DMS 273 (cell line): ENCODE measurements at regions not wholly inside any gene's neighbourhood (a gene's known extent, or its start where the extent isn't known, plus 50 kb on each side); places are given as distances from the start of the nearest gene placed in this dataset.

Source experiments
- DNase-seq: peaks from one replicate; lab custom pipeline; 2025; ENCODE audit not compliant: unreplicated experiment; lab: John Stamatoyannopoulos, UW

DNA sequence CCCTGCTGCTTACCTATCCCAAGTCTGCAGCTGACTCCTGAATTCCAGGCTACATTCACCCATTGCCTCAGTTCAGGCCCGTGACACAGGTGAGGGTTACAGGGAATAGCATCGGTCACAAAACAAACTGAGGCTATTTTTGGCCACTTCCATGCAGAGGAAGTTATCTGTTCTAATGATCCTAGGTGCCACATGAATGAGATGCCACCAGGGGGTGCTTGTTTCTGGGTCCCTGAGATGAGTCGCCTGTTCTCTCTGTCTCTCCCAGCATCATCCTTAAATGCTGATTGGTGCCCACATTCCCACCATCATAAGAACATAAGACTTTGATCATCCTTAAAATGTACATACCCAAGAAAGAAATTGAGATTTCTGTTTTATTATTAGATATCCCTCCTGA, 119.0 kb upstream of the CELF4 start:
- peak; percentile 17 for DNase-seq

DNA sequence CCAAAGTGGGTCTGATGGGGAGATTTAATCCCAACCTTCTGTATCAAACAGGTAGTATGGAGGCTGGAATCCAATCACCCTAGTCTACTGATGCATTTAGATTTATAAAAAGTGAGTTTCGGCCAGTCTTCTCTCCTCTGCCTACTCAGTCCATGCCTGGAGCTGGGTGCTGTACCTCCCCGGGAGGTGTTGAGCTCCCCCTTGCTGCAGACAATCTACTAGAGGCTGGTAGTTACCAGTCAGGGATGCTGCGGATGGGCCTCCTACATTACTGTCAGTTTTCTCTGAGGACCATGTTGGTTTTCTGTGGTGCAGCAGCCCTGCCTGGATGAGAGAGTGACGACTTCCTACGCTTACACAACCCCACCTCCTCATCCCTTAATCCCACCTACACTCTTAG, 118.6 kb upstream of the CELF4 start:
- no peak for DNase-seq

DNA sequence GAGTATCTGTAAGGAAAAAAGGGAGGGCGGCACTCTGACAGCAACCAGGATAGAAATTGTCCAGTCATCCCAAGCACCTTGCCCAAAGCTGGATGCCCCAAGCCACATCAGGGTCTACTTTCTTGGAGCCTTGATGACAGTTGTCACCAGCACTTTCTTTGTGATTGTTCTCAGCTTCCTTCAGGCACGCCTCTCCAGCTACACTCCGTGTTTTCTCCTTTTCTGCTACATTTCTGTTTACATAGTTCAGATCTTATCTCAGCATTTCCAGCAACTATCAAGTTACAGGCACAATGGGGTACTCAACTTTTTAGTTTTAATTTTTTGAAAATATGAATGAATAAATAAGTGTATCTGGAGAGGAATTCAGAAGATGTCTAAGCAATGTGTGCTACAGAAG, 115.3 kb upstream of the CELF4 start:
- DNase-seq = no peak

DNA sequence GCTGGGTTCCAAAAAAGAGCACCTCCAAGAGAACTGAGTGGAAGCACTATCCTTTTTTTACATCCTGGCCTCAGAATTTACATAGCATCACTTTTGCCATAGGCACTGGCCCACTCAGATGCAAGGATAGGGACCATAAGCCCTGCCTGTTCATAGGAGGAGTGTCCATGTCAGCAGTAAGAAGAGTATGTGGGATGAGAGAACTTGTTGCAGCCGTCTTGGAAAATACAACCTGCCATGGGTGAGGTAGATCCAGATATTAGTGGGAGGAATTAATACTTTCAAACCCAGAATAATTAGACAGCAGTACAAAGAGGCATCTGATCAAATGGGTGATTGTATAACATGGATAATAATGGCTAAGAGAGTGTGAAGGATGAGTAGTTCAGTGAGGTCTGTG, 110.7 kb upstream of the CELF4 start:
- no peak for DNase-seq

DNA sequence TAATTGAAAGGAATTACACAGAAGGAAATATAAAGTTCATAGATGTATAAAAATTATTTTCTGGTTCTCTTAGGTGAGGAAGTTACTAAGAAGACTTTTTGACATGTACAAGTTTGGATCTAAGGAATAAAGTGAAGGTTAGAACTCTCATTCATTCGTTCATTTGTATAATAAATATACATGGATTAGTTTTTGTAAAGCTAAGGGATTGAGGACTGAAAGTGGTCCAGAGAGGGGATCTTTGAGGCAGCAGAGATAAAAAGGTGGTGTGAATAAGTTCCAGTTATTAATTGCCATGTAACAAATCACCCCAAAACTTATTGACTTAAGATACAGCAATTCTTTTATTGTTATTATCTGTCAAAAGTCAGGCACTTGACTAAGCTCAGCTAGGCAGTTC, 110.1 kb upstream of the CELF4 start:
- no peak for DNase-seq

DNA sequence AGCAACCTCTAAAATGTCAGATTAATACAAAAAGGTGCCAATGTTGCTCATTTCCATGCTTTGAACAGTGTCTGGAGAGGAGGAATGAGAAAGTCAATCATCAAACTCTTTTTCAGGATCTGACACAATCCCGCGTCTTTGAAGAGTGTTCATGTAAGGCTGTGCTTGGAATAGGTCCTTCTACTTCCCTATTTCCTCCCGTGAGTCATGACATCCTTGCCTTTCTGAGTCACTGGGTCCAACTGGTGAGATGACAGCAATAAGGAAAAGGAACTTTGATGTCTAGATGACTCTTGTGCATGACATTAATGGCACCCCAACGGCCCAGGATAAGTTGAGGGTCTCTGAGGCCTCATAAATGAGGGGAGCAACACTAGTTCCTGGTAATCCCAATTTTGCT, 109.0 kb upstream of the CELF4 start:
- DNase-seq = no peak

DNA sequence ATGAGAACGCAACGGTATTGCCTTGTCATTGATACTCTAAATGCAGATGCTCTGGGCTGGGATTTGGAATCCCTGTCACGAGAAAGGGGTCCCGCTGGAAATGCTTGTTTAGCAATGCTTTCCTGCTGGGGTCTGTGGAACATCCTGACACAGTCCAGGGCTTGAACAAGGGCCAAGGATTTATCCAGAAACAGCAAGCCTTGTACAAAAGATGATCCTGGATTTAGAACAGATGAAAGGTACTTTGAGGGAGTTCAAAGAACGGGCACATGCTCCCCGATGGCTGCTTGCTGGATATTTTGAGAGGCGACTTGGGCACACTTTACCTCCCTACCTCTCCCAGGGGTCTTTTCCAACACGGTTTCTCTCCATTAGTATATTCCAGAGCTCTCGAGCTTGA, 108.1 kb upstream of the CELF4 start:
- no peak for DNase-seq

DNA sequence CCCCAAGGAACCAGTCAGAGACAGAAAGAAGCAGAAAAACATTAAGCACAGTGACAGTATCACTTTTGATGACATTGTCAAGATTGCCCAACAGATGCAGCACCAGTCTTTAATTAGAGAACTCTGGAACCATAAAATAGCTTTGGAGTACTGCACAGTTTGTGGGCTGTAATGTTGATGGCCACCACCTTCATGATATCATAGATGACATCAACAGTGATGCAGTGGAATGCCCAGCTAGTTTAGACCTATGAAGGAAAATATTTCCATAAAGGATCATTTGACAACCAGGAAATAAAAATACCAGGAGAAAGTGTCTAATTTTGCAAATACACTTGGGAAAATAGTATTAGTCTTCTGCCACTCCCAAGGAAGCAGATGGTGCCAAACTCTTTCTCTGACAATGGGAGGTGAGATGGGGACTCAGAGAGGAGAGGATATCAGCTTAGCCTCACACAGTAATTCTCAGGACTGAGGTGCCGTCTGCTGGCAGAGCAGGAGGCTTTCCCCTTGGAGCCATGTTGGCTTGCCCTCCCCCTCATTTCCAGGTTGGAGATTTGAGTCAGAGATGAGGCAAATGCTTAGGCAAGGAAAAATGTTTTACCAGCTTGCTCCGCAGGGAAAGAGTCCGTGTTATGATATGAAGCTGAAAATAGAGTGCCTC, 107.5 kb upstream of the CELF4 start:
- DNase-seq = no peak

DNA sequence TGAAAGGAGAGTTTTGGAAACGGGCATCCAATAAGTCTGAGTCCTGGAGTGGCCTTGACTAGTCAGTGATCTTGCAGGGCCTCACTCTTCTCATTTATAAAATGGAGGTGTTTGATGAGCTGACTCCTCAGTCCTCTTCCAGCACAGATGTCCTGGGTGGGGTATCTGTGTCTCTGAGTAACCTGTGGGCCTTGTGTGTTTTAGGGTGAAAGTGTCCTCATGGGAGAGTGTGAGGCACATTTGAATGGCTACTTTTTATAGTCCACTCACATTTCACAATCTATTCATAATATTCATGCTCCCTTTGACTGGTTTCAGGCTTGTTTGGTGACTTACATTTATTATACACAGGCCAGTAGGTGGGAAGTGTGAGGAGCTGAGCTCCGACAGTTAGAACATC, 106.4 kb upstream of the CELF4 start:
- DNase-seq = no peak

DNA sequence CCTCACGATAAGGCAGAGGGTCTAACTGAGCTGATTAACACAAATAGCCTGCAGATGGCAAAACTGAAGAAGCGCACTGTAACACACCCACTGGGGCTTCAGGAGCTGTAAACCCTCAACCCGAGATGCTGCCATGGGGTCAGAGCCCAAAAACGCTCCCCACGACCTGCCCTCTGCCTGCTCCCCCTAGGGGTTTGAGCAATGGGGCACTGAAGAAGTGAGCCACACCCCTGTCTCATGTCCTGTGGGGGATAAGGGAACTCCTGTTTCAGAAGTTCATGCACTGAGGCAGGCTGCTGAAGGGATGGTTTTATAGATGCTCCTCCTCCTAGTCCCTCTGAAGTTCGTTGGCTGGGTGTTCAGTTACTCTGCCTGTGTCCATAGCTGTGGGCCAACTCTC, 105.9 kb upstream of the CELF4 start:
- no peak for DNase-seq

DNA sequence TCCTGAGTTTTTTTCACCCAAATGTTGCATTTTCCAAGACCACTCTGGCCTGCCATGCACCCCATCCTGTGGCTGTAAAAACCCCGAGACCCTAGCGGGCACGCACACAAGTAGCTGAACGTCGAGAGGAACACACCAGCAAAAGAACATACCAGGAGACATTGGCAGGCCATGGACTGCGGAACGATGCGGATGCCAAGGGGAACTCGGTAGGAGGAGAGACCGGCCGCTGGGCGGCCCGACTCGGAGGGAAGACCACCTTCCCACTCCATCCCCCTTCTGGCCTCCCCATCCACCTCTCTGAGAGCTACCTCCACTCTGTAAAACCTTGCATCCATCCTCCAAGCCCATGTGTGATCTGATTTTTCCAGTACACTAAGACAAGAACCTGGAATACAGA, 105.5 kb upstream of the CELF4 start:
- DNase-seq = no peak

DNA sequence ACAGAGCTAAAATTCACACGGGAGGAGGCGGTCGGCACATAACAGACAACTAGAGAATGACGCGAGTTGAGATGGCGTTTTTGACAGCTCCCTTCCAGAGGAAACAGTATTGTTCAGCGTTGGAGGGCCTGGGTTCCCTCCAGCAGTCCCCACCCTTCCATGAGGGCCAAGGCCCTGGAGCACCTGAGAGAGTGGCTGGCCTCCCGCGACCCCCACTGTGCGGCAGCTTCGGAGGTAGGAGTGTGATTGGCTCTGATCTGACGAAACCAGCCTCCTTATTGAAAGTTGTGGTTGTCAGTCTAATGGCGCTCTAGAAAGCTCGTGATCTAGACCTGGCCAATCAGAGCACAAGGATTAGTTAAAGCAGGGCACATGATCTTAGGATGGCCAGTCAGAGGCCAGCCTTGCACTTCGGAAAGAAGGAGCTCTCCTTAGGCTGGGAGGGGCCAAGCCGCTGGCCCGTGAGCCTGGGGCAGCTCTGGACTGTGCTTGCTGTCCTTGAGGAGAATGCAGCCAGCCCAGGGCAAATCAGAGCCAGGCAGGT, 104.5 kb upstream of the CELF4 start:
- DNase-seq = no peak

DNA sequence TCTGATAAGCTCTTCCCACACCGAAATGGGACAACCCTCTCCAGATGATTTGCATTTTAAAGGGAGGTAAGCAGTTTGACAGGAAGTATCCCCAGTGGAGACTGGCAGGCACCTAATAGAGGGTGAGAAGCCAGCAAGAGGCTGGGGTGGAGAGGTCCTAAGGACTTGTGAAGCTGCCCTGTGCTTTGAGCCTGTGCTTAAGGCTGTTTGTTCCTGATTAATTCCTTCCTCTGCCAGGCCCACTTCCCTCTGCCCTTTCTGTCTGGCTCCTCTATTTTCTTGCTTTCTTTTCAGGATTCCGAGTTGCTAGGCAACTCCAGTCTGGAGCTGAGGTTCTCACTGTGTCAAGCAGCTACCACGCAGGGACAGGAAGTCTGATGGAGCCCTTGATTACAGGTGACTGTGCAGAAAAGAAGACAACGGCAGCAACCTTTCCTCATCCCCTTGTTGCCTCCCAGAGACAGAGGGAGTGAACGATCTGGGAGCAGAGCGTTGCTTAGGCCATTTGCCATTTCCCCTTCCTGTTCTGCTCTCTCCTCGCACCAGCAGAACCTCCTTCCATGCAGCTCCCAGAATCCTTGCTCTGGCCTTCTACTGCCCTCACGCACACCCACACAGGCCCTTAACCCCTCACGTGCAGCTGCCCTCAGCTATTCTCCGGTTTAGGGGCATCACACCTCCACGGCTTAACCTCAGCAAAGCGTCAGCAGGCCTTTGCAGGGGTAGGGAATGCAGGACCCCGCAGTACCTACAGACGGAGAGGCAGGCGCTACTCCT, 103.6 kb upstream of the CELF4 start:
- DNase-seq = peak; percentile 39

DNA sequence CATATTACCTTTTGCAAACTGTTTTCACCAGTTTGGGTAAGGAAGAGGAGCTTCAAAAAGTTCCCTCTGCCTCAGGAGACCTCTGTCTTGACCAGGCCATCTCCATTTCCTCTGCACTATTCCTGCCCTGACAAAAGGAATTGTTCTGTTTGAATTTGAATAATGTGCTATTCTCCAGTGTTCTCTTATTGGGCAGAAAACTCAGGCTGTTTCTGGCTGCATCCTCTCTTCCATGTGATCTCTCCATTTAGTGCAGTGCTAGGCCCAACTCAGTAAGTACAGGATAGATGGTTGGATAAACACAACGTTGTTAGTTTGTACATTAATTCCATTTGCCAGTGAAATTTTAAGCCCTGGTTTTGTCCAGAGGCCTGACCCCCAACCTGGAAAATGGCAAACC, 102.2 kb upstream of the CELF4 start:
- DNase-seq = no peak

DNA sequence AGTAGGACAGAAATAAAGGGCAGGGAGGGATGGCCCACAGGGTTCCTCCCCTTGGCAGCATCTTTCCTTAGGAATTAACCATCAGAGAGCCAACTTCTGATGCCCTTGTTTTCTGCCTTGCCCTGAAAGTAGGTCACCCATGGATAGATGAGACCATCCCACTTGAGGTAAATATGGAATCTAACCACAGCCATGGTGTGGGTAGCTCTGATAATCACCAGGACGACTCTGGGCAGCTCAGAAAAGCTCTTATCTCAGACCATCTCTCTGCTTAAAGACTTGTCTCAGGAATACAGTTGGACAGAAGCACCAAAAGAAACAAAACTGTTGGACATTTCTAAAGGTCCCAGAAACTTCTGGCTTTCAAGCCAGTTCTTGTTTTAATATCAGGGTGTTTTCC, 101.4 kb upstream of the CELF4 start:
- no peak for DNase-seq

DNA sequence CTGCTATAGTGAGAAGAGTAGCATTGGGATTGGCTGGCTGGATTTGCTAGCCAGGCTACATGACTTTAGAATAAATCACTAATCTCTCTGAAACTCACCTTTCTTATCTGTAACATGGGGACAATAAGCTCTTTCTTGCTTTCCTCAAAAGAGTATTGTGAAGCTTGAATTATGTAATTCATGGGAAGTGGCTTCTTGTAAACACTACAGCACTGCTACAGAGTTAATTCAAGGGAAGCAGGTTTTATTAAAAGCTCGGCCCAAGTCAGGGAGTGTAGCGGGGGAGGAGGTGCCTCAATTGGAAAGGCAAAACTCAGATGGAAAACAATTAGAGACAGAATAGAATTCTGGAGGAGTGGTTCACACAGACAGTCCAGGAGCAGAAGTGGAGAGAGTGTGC, 100.9 kb upstream of the CELF4 start:
- no peak for DNase-seq

DNA sequence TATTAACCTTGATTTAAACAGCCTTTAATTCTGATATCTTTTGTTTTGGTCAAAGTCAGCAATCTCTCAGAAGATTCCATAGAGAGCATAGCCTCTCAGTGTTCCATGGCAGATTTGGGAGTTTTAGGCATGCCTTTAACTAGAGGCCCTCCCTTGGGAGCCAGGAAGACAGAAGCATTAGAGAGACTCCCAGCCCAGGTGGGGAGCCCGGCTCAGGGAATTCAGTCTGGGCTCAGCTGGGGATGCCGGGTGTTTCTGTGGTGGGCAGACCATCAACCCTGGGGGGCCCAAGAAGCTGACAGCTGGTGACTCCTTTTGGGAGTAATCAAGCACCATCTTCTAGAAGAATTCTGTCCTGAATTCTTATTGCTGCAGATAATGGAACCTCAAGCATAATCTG, 99.7 kb upstream of the CELF4 start:
- DNase-seq = no peak

DNA sequence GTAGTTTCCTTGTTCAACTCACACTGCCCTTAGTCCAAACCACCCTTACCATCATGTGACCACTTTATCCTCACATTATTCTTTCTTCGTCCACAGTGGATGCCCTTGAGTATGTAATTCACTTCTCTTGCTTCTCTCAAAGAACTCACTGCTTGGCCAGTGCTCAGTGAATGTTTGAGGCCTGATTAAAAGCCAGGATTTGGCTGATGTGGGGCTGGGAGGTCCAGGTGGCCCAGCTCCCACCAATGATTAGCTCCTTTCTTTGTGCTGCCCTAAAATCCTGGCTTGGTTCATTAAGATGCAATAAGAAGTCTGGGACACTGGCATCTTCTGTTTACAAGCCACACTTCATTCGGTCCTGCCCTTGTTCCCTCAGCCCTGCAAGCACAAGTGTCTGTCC, 97.8 kb upstream of the CELF4 start:
- no peak for DNase-seq

DNA sequence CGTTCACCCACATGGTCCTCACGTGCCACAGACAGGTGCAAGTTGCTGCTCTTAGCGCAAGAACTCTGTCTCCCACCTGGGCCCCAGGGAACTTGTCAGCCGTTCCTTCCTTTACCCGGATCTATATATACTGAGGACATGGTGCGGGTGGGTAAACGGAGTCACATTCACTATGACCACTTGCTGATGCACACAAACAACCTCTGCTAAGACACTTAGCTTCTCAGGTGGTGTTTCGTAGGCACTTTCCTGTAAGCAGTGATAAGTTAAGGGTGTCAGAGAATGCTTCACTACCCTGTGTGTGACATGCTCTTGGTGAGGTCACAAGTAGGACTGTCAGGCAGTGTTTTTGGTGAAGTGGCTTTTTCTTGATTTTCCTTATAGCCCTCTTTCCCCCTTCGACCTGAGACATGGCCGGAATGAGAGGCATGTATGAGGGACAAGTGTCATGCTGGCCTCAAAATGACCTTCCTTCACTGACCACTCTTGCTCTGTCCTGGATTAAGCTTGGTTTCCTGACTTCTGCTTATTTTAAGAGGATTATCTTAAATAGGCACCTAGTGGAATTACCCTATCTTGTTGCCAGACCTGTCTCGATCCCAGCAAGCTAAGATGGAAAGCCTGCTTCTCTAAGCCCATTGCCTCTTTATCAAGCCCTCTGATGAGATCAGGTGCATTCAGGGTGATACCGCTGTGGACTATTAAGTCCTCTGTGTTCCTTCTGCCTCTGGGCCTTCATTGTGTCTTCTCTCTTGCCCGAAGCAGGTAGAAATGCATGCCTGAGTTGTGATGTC, 97.1 kb upstream of the CELF4 start:
- no peak for DNase-seq

DNA sequence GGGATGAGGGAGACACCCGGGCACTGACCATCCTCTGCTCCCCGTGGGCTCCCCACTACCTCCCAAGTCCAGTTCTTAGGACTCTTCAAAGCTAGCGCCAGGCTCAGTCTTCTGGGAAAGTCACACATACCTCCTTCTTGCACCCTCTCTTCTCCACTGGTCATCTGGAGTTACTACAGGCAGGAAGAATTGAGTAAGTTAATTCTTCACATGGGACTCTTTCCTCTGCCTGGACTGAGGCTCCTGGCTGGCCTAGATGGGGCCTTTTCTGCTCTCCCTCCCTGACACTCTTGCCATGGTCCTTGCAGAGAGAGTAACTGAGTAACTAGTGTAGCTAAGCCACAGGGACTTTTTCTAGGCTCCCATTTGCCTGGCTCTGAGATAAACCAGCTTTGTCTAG, 96.5 kb upstream of the CELF4 start:
- DNase-seq = no peak

DNA sequence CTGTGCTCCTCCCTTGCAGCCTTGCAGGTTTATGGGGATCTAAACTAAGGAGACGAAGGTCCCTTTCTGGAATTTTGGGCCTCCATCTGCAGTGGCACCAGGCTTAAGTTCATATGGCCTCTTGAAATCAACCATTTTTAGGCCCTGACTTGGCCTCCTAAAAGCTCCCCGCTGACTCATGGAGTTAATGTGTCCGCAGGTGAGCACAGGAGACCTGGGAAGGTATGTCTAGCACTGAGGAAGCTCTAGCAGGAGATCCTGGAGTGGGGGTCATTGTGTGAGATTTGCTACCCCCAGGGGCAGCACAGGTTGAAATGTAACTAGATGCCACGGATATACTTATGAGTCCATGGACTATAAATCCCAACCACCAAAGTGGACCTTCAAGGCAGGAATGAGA, 95.9 kb upstream of the CELF4 start:
- no peak for DNase-seq

DNA sequence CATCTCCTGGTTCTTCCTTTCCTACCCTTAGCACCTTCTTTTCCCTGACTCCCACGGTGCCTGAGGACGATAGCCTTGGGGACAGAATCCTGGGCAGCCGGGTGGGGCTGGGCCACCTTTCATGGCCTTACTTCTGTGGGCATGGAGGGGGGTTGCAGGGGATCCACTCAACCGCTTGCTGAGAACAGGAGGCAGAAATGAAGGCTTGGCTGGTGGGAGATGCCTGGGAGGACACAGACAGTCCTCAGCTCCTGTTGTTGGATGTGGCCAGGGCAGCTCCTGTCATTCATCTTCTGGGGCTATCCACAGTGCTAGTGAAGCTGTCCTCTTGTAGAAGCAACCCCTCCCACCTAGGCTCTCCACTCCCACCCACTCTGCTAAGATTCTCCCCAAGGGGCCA, 95.5 kb upstream of the CELF4 start:
- DNase-seq = no peak
